Astrocyte of the spinal cord (primary cell): ENCODE measurements at regions not wholly inside any gene's neighbourhood (a gene's known extent, or its start where the extent isn't known, plus 50 kb on each side); places are given as distances from the start of the nearest gene placed in this dataset.

Experiments used
- DNase-seq: peaks from one replicate; pipeline ENCODE4 v3.0.0; 2011; ENCODE audit warnings: low read depth, low spot score
- H3K4me3 ChIP-seq: 2 replicates; pipeline ENCODE4 v1.5.1; 2011; ENCODE audit warnings: low read depth, mild to moderate bottlenecking, low read length, moderate library complexity
- in situ Hi-C: cut with HindIII; loops from 2 replicates; pipeline ENCODE4 v1.10.0; 2017; ENCODE audit warnings: low sequenced_read_pairs
- TF ChIP-seq, protein P1 (sequence below): IDR thresholded peaks from 2 replicates; pipeline ENCODE4 v1.5.1; 2012; ENCODE audit warnings: low read depth, mild to moderate bottlenecking, low read length, inconsistent platforms

GRCh38 chr2:163453920-163454319 lies 281.9 kb downstream of the FIGN start:
- in situ Hi-C loops = no loop called here
- H3K4me3 ChIP-seq = no peak overlapping the region
- peak; percentile 20 for DNase-seq
- TF ChIP-seq, protein P1, sequence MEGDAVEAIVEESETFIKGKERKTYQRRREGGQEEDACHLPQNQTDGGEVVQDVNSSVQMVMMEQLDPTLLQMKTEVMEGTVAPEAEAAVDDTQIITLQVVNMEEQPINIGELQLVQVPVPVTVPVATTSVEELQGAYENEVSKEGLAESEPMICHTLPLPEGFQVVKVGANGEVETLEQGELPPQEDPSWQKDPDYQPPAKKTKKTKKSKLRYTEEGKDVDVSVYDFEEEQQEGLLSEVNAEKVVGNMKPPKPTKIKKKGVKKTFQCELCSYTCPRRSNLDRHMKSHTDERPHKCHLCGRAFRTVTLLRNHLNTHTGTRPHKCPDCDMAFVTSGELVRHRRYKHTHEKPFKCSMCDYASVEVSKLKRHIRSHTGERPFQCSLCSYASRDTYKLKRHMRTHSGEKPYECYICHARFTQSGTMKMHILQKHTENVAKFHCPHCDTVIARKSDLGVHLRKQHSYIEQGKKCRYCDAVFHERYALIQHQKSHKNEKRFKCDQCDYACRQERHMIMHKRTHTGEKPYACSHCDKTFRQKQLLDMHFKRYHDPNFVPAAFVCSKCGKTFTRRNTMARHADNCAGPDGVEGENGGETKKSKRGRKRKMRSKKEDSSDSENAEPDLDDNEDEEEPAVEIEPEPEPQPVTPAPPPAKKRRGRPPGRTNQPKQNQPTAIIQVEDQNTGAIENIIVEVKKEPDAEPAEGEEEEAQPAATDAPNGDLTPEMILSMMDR = no peak

DNA sequence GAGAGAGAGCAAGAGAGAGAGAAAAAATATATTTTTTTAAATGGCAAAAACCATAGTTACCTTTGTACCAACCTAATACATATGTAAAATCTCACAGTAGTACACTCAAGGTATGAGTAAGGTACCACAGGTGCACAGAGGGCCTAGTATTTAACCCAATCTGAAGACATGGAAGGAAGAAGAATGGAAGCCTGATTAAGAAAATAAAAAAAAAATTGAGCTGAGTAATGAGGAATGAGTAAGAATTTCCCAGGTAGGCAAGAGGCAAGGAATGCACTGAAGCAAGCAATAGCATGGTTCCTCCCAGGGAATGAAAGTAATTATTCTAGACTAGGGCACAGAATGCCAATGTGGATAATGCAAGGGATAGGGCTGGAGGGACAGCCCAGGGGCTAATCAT lies 294.2 kb downstream of the FIGN start:
- no peak for DNase-seq
- no peak overlapping the region for H3K4me3 ChIP-seq
- in situ Hi-C loops = no loop called here
- TF ChIP-seq, protein P1 = no peak

- no peak for DNase-seq
- in situ Hi-C loops = no loop called here
- H3K4me3 ChIP-seq = no peak overlapping the region
- TF ChIP-seq, protein P1 = no peak
Observed at GRCh38 chr2:163436963-163437362, 298.8 kb downstream of the FIGN start.

DNA sequence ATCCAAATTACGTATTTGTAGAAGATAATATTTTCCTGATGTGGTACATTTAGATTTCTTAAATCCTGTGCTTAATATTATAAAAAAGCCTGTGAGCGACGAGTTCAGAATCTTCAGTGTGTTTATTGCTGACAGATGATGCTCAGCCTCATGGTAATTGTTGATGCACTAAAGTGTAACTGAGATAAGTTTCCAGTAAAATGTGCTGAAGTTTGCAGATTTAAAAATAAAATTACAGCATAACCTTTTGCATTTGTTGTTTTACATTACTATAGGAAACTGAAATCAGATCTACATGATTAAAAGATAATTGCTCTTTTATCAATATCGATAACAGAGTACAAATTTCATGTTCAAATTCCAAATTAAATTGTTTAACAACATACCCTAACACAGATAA lies 307.6 kb downstream of the FIGN start:
- TF ChIP-seq, protein P1 = no peak
- no peak for DNase-seq
- in situ Hi-C loops = no loop called here
- H3K4me3 ChIP-seq = no peak overlapping the region

GRCh38 chr2:163420604-163421003 lies 315.2 kb downstream of the FIGN start:
- TF ChIP-seq, protein P1 = no peak
- in situ Hi-C loops = no loop called here
- H3K4me3 ChIP-seq = no peak overlapping the region
- no peak for DNase-seq

DNA sequence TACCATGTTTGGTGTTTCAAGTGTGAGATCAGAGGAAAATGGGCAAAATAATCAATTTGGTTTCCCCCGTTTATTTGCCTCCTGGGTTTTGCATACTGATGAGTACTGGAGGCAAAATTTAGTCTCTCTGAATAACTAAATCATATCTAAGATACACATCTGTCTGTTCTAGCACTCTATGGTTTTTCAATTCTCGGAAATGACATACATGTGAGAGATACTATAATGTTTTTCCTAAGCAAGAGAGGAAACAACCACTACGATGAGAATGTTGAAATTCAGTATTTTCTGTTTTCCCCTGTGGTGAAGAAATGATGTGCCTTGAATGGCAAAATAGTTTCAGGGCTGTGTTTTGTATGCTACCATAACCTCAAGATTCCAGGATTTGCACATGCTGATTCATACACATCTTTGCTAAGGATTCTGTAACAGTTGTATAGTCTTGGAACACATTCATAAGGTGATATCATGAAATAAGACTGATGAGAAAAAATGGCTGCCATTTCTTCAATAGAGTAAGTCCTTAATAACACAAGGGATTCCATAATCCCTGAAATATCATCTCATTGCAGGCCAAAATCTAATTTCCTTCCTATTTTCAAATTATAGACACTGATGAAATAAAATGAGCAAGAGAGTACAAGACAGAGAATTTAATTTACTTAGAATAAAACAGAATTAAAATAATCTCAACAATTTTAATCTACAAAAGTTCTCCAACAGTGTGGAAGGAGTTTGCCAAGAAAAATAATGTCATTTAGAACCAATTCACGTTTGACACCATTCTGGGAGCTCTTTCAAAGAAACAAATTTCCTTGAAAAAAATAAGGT lies 316.6 kb downstream of the FIGN start:
- DNase-seq = no peak
- TF ChIP-seq, protein P1 = no peak
- H3K4me3 ChIP-seq = no peak overlapping the region
- in situ Hi-C loops = no loop called here
